ENCODE measurements at regions not wholly inside any gene's neighbourhood (a gene's known extent, or its start where the extent isn't known, plus 50 kb on each side); places are given as distances from the start of the nearest gene placed in this dataset.

DNA sequence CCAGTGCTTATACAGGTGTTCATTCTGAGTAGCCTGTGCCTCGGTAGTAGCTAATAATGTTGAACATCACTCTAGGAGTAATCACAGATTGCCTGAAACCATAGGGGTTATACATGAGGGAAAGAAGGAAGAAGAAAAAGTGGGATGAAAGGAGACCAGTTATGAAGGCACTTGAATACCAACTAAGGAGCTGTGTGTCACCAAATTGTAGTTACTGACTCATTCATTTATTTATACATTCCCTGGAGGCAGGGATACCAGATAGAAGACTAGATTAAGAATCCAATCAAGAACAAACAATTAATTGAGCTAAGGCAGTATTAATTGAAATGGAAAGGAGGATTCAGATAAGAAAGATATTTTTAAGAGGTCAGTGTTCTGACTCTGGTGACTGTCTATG, 129.6 kb upstream of the PRPS1L1 start:
- TF ChIP-seq POLR2A (IDR thresholded peaks at IDR 0.05; ENCODE audit: low read length) (no peak), GATA1 (IDR thresholded peaks at IDR 0.05; ENCODE audit: low read depth, low read length) (no peak)

All from erythroblast (primary cell).